ENCODE measurements at regions not wholly inside any gene's neighbourhood (a gene's known extent, or its start where the extent isn't known, plus 50 kb on each side); places are given as distances from the start of the nearest gene placed in this dataset.

DNA sequence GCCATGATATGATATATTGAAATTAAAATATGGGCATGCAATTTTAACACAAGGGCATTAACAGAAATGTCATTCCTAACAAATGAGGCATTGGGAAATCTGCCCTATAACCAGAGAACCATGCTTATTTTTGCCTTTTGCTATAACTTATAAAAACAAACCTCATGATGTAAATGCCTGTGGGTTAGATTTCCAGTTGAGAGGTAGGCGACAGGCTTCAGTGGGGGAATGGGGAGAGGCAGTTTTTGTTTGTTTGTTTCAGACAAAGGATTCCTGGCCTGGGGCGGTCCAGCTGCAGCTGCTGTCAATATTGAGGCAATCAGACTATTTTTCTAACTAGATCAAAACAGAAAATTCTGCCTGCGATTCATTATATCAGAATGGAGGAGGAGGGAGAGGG is 490.4 kb upstream of the CFAP20DC start:
- DNase-seq, result no peak

DNA sequence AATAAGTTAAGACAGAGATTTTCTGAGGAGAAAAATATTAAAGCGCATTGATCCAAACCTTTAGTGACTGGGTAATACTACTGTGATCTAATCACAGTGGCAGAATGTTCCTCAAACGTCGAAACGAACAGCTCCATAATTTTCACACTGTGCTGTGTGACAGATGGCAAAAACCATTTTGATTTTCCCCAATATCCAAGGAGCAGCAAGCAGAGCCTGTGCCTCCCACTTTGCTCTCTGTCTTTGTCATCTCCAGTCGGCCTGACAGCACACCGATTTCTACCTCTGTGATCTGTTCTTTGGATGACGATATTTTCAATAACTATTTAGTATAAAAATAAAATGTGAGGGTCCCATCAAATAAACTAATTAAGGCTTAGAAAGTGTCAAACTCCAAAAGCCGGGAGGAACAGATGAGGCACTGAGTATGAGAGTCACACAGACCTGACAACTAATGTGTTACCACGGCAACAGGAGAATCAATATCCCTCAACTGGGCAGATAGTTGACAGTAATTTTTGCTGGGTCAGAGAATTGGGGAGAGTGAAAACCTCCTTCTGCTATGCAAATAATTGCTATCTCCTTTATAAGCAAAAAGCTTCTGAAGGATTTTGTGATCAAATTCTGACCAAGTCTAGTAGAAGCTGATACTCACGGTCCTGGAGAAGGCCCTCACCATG is 489.1 kb upstream of the CFAP20DC start:
- no peak for DNase-seq

DNA sequence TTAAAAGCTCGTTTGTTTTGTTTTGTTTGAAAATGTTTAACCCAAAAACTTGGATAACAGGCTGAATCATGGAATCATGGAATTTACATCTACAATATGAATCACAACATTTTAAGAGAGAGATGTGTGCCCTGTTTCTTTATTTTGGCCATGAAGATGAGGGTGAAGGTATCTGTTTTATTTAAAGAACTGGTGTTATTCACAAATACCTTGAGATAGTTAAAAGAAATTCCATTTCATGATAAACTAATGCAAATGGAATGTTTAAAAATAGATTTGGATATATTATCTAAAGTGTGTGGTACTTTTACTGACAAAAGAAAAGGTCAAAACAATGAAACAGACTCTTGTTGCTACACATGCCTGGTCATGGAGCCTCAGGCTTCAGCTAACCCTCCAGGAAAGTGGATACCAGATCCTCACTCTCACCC is 486.0 kb upstream of the CFAP20DC start:
- no peak for DNase-seq

DNA sequence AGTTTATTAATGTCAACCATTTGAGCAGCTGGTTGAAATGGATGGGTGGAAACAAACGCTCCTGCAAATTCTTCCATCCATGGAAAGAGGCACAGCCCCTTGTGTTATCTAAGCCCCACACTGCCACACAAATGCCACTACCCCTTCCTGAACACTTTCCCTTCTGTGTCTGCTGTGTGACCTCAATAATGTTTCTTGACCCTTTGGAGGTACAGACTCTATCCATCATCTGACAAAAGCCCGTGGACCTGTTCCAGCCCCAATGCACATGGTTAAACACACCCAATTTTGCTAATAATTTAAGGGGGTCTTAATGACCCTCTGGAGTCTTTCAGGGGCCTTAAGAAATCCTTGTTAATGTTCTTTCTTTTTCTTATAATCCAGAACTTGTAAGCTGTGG is 482.2 kb upstream of the CFAP20DC start:
- no peak for DNase-seq

DNA sequence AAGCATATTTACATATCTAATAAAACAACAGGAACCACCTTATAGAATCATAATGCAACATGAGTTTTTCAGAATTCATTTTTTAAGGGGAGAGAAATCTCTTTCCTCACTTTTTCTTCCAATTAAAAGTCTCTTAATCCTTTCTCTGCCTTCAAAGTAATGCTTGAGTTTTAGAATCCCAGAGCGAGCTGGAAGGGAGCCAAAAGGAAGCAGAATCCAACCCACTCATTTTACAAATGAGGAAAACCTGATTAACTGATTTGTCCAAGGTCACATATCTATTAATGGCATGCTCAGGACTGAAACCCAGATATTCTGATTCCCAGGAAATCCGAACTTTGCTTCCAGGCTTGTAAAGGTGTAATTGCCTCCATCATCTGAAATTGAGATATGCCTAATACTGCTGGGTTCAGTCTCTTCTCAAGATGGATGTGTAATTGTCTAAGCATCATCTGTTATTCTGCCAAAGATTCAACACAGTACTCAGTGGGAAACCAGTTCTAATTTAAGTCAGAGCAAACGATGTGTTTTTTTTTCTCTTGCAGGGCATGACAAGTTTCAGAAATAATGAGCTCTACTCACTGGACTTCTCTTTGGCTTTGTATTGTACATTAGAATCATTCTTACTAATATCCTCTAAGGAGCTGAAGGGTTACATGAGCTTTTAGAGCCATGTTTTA is 481.4 kb upstream of the CFAP20DC start:
- DNase-seq, result peak; percentile 34

DNA sequence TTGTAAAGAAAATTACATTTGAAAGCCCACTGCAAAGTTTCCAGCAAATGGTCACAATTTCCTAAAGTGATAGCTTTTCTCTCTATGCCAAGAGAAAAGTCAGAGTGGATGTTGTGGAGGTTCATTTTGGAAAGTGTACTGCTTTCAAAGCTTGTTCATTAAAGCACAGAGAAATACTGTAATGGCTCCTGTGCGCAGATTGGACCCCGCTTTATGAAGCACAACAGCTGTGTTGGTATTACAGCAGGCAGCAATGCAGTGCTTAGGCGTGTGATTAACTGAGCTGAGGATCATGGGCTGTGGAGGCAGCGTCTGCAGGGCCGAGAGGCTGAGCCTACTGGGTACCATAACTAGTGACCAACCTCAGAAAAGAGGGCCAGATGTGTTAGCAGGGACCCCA is 478.4 kb upstream of the CFAP20DC start:
- no peak for DNase-seq

DNA sequence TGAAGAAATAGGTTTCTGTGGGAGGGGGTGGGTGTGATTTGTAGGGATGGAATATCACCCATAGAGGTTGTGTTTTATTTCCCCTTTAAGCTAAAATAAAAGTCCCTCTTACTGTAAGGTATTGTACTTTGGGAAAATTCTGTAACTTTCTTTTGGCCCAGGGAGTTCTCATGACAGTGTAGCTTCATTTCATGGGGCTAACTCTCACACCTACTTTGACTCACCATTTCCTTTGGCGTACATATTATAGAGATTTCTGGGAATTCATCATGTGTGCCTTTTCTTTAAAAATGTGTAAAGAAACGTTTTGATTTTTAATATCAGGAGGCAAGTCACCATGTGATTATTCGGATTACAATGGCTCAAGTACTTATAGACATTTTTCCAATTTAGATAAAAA is 477.7 kb upstream of the CFAP20DC start:
- DNase-seq, result no peak

DNA sequence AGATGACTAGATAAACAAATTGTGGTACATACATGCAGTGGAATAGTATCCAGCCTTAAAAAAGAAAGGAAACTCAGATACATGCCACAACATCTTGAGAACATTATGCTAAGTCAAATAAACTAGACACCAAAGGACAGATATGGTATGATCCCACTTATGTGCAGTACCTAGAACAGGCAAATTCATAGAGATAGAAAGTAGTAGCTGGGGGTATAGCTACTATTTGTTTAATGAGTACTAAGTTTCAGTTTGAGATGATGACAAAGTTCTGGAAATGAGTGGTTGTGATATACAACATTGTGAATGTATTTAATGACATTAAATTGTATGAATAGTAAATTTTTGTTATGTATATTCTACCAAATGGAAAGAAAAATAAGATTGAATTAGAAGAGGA is 477.2 kb upstream of the CFAP20DC start:
- DNase-seq, result no peak

DNA sequence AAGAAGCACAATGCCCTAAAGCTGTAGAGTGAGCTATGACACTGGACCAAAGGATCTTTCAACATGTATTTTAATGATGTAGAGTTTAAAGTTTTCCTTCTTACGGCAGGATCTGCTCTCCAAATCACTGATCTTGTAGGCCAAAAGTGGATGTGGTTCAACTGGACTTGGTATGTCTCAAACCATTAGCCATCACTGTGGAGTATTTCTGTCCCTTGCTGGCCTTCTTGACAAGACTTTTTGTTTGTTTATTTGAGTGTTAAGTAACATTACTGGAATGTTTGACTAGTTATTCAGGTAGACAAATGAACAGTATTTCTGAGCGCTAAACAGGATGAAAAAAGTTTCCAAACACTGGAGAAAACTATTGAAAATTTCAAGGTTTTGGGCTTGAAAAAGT is 472.7 kb upstream of the CFAP20DC start:
- DNase-seq, result no peak

DNA sequence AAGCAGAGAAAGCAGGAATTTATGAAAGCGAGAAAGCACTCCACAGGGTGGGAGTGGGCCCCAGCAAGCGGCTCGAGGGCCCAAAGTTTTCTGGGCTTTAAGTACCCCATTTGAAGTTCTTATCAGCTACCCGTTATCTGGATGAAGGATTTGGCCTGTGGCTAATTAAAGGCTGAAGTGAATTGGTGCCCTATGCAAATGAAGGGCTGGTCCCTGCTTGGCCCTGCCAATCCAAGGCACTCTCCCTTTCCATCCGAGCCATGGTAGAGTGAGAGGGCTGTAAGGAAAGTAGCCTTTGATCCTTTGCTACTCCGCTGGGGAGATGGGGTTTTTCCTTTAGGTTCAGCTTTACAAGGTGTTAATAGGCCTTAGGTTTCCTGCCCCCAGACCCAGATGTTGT is 469.3 kb upstream of the CFAP20DC start:
- DNase-seq, result no peak

DNA sequence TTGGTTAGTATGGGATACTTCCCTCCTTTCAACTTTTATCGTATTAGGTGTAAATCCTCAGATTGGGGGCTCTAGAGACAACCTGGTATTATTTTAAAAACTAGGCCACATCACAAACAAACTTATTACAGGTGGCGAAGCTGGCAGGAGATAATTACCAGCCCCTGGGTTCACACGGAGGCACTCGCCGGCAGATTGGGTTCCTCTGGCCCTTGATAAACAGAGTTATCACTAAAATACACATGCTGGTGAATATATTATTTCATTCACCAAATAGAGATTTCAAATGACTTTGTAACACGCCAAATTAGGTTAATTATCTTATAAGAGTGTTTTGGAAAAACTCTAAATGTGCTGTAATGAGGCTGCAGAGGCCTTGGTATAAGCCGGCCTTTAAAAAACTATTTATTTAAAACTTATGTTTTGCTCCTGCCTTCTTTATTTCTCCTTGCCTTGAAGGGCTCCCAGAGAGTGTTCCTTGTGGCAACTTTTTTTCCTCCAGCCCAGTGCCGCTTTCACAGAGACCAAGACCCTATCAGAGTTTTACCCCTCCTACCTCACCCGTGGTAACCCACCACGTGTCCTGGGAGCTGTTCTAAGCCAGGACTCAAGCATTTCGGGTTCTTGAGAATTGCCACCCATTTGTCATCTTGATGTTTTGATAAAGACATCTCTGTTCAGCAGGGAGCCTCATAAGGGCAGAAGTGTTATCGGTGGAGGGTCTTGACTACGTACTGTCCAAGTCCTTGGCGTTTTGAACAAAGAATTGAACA is 468.6 kb upstream of the CFAP20DC start:
- DNase-seq, result no peak

DNA sequence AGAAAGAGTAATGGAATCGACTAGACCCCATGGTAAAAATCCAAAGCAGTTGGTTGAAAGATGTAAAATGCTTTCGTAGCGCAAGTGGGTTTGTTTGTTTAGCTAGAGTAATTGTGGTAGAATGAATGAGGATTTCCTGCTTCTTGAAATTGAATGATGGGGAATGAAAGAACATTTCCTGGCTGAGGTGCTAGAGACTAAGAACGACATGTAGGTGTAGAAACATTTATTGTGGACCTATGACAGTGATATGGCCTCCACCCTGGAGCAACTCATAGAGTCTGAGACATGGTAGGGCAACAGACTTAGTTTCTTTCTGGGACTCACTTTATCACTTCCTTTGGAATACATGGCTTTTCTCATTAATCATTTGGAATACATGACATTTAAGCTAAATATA is 467.6 kb upstream of the CFAP20DC start:
- DNase-seq, result no peak

DNA sequence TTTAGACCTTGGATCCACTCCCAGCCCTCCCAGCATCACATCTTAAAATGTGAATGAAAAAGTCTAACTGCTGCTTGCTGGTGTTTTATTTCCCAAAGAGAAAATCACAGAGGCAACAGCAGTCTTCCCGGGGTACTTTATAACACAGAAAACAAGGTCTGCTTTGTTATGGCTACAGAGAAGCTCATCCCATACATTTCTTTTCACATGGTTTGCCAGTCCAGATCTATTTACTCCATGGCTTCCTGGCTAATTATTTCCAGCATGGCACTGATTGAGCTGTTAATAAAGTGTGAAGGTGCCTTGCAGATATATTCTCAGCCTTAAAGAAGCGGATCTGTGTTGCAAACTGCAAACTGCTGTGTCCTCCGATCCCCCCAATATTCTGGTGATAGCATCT is 466.1 kb upstream of the CFAP20DC start:
- no peak for DNase-seq

DNA sequence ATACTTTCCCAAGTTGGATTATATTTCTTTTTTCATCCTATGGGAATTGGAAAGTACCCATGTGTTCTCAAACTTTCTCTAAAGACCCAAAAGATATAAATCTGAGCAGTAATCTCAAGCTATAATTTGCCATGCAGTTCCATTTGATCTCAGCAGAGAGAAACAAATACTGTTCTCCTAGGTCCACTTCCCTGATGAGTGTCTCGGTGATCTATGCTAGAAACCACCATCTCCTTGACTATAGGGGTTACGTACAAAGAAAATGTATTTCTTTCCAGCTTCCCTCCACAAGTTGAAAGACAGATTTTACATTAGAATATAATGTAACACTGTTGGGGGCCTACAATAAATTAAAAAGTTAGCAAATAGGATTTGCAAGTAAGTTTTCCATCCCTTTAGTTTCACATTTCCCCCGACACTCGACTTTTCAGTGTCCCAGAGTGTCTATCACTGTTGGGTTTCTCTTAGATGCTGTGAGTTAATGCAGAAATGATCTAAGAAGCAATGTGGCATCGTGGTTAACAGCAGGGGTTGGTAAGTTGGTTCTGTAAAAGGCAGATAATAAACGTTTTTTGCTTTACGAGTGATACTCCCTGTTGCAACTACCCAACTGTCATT is 465.1 kb upstream of the CFAP20DC start:
- no peak for DNase-seq

DNA sequence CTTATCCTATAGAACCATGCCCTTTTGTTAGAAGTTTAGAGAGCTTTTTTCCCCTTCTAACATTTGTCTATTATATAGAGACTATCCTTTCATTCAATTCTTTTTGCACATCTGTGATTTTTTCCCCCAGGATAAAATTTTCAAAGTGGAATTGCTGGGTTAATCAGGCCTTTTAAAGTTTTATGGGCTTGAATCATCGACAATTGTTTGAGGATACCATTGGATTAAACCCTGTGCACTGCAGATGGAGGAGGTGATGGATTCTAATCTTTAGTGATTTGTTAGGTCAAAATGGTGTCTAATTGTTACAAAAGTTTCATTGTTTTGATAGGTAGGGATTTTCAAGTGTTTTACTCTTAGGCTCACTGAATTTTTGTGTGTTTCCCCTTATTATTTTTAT is 463.7 kb upstream of the CFAP20DC start:
- DNase-seq, result no peak

DNA sequence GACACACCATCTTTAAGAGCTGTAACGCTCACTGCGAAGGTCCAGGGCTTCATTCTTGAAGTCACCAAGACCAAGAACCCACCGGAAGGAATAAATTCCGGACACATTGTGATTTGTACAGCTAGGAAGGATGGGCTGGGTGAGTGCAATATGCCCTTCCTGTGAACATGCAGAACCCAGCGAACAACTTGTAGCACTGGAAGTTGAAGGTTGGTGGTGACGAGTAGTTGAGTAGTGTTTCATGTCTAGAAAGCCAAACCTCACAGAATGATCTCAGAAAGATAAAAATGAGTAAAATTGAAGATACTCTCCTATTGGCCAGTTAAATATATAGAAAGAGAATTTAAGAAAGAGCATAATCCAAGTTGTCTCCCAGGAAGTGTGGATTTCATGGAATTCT is 462.2 kb upstream of the CFAP20DC start:
- no peak for DNase-seq

DNA sequence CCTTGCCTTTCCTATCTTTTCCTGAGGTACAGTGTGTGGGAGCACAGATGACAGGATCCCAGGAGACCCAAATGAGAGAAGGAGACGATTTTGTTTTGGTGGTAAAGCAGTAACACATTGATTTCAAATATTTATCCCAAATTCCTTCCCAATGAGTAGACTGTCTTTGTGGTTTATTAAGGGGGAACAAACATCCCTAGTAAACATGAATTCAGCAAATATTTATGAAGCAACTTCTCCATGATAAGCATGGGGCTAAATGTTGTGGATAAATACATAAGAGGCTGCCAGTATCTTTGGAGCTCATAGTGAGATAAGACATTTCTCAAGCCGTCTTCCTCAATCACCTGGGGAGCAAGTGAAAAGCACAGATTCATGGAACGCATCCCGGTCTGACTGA is 460.8 kb upstream of the CFAP20DC start:
- no peak for DNase-seq

DNA sequence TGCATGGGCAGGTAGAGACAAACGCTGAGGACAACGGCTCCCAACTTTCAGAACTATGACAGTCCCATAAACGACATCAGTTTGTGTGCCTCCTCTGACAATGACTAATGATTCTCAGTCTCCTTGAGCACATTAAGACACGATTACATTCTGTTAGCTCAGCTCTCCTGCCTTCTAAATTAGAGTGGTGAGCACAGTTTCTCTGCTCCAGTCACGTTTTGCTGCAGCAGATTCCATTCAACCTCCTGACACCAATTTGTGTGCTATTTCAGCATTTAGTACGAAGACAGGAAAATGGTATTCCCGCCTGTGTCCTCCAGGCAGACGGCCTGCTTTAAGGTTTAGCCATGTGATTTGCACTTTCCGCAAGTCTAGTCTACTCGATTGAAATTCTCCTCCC is 458.4 kb upstream of the CFAP20DC start:
- DNase-seq, result no peak

DNA sequence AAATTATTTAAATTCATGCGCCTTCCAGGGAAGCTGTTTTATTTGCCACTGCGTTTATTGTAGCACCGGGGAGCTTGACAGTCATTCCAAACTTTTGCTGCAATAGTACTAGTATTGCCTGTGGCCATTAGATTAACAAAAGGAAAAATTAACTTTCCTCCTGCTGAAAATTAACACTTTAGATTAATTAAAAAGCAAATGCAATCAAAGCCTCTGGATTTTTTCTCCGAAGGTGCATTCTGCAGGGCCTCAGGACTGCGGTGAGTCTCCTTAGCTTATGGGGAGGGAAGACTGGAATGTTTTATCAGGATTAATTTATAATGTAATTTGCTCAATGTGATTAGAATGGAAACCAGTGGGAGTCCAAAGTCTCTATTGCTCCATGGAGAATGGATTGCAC is 456.4 kb upstream of the CFAP20DC start:
- no peak for DNase-seq

DNA sequence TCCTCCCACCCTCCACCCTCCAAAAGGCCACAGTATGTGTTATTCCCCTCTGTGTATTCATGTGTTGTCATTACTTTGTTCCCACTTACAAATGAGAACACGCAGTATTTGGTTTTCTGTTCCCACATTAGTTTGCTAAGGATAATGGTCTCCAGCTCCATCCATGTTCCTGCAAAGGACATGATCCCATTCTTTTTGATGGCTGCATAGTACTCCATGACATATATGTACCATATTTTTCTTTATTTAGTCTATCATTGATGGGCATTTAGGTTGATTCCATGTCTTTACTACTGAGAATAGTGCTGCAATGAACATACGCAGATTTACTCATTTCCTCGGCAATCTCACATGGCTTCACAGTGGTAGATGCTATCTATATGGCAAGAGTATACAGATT is 453.6 kb upstream of the CFAP20DC start:
- DNase-seq, result no peak

DNA sequence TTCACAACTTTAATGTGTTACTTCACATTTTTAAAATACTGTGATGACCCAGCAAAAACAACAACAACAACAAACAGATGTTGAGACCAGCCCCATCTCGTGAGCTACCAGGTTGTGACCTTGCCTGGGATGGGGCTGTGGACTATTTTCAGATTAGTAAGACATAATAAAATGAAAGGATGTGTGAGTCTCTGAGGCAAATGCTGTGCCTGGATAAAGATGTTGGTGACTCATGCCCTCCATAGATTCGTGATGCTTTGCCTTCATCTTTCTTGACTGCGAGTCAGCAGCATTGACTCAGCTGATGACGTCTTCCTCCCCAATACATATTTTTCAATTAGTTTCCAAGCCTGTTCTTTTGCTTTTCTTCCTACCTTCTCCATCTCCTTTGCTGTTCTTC is 453.0 kb upstream of the CFAP20DC start:
- DNase-seq, result no peak

DNA sequence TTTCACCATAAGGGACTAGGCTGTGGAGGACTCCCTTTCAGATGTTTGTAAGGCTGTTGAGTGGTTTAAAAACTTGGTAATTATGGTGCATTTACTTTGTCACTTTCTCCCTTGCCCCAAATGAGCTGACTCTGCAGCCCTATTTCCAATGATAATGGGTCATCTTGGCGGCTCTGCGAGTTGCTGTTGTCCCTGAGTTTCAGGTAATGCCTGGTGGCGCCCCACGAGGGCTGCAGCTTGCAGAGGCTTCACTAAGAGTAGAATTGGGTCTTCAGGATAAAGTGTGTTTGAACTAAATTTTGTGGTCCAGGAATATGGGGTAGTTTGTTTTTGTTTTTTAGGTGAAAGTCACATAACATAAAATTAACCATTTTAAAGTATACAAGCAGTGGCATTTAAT is 450.1 kb upstream of the CFAP20DC start:
- DNase-seq, result no peak

DNA sequence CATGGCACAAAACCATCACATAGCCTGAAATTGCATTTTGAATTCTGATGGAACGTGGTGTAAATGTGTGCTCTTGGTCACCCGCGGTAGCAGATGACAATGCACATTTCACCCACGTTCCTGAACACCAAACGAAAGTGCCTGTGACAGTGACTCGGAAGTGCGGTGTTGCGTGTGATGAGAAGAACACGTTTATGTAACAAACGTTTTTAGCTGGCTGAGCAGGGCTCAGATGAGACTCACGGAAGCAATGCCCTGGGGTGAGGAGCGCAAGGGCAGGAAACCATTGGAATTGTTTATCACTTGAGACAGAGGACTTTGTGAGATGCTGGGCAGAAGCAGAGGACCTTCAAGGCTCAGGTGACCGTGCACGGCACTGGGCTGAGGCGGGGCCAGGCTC is 449.2 kb upstream of the CFAP20DC start:
- DNase-seq, result no peak

DNA sequence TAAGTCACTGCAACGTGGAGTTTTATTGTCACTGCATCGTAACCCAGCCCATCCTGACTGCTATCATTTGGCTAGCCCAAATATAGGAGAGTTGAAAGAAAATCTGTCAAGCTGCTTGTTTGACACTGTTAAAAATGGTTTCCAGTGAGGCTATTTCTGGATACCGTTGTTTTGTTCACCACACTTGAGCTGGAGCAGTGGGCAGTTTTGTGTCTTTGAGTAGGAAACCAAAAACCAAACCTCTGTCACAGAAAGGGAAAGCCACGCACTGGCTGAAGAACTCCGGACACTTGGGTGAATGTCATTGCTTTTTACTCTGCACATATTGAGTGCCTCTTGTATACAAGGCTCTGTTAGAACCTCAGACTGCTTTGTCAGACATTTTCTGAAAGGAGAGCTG is 446.4 kb upstream of the CFAP20DC start:
- DNase-seq, result no peak
